BE2C (cell line): ENCODE measurements at regions not wholly inside any gene's neighbourhood (a gene's known extent, or its start where the extent isn't known, plus 50 kb on each side); places are given as distances from the start of the nearest gene placed in this dataset.
"Not testable (repeated sequence)": the region's sequence is repeated elsewhere in the genome, so short reads cannot be mapped to it uniquely, and the experiment has no call there.

Experiments used
- DNase-seq: peaks from one replicate; pipeline ENCODE4 v3.0.0-alpha.2; 2020
- H3K27me3 ChIP-seq: fragments of 250-450 bp; sonication (Bioruptor Pico); 2 replicates; pipeline ENCODE4 v1.5.1; 2020; ENCODE audit warnings: mild to moderate bottlenecking
- H3K36me3 ChIP-seq: fragments of 250-450 bp; sonication (Bioruptor Pico); 2 replicates; pipeline ENCODE4 v1.5.1; 2020; ENCODE audit warnings: mild to moderate bottlenecking
- H3K4me1 ChIP-seq: fragments of 250-450 bp; sonication (Bioruptor Pico); 2 replicates; pipeline ENCODE4 v1.5.1; 2020
- H3K4me3 ChIP-seq: 2 replicates; pipeline ENCODE4 v1.5.1; 2011; ENCODE audit warnings: low read depth, low read length
- H3K9me3 ChIP-seq: fragments of 250-450 bp; sonication (Bioruptor Pico); 2 replicates; pipeline ENCODE4 v1.5.1; 2020
- CTCF ChIP-seq: IDR thresholded peaks from 2 replicates; pipeline ENCODE4 v1.5.1; 2012; ENCODE audit warnings: mild to moderate bottlenecking, low read depth, low read length

DNA sequence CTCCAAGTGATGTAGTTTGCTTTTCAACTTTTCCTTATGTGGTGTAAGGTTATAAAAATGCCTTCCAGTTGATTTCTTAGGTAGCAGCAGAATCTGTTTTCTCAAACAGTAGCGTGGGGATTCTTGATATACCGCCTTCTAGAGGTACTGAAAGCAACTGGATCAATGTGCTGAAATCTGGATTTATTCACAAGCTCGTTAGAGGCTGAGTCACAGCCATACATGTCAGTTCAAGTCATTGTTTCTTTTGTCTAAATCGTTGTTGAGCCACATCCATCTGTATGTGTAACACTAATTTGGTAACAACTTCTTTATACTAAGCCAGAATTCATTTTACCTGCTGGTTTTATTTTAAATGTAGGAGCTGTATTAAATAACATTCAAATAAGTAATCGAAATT, 200.0 kb upstream of the MAD2L1 start:
- no peak for DNase-seq
- no peak for TF ChIP-seq CTCF

DNA sequence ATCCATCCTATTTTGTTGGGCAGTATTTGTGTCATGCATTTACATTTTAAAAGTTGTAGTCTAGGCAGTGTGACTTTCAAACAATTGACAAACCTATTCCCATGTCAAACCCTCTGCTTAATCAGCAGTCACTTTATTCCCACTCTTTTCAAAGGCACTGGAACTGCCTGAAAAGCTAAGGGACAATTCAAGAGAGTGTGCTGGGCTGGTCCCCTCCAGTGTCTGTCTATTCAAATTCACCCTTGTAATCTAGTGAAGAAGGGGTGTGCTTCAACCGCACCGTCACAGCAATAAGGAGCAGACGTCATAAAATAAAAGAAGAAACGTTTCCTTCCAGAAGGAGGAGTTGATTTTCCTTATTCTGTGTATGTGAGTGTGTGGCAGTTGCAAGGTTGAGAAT, 197.0 kb upstream of the MAD2L1 start:
- Histone ChIP-seq H3K4me1 (no peaks in the 10 kb centered on the region), H3K36me3 (no peaks in the 10 kb centered on the region)
- DNase-seq: no peak

More for the DNA sequence above, 200.0 kb upstream of the MAD2L1 start:
- Histone ChIP-seq H3K36me3 (no peaks in the 10 kb centered on the region), H3K4me3 (no peak overlapping the region), H3K4me1 (no peaks in the 10 kb centered on the region), H3K27me3 (no peaks in the 10 kb centered on the region), H3K9me3 (no peaks in the 10 kb centered on the region; the same call in 1 of the 2 replicates)

DNA sequence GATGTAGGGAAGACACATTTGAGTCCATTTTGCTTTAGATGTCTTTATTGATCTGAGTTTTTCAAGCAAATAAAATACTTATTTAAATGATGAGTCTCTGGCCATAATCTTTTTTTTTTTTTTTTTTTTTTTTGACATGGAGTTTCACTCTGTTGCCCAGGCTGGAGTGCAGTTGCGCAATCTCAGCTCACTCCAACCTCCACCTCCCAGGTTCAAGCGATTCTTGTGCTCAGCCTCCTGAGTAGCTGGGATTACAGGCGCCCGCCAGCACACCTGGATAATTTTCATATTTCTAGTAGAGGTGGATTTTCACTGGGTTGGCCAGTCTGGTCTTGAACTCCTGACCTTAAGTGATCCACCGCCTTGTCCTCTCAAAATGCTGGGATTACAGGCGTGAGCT, 194.5 kb upstream of the MAD2L1 start:
- no peaks in the 10 kb centered on the region for H3K27me3 ChIP-seq
- no peak for TF ChIP-seq CTCF
- H3K36me3 ChIP-seq: no peaks in the 10 kb centered on the region
- H3K4me3 ChIP-seq: no peak overlapping the region
- no peak for DNase-seq
- H3K9me3 ChIP-seq: no peaks in the 10 kb centered on the region; the same call in 1 of the 2 replicates
- no peaks in the 10 kb centered on the region for H3K4me1 ChIP-seq

More for the DNA sequence above, 197.0 kb upstream of the MAD2L1 start:
- H3K4me3 ChIP-seq: no peak overlapping the region
- TF ChIP-seq CTCF: no peak
- H3K27me3 ChIP-seq: no peaks in the 10 kb centered on the region
- H3K9me3 ChIP-seq: no peaks in the 10 kb centered on the region; the same call in 1 of the 2 replicates

DNA sequence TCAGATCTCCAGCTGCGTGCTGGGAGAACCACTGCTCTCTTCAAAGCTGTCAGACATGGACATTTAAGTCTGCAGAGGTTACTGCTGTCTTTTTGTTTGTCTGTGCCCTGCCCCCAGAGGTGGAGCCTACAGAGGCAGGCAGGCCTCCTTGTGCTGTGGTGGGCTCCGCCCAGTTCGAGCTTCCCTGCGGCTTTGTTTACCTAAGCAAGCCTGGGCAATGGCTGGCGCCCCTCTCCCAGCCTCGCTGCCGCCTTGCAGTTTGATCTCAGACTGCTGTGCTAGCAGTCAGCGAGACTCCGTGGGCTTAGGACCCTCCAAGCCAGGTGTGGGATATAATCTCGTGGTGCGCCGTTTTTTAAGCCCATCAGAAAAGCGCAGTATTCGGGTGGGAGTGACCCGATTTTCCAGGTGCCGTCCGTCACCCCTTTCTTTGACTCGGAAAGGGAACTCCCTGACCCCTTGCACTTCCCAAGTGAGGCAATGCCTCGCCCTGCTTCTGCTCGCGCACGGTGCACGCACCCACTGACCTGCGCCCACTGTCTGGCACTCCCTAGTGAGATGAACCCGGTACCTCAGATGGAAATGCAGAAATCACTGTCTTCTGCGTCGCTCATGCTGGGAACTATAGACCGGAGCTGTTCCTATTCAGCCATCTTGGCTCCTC, 189.6 kb upstream of the MAD2L1 start:
- H3K4me1 ChIP-seq, H3K4me3 ChIP-seq, DNase-seq, H3K27me3 ChIP-seq, H3K36me3 ChIP-seq, H3K9me3 ChIP-seq: not testable (repeated sequence)

- no peaks in the 10 kb centered on the region for H3K36me3 ChIP-seq
- no peaks in the 10 kb centered on the region for H3K27me3 ChIP-seq
- H3K9me3 ChIP-seq: no peaks in the 10 kb centered on the region
- no peak overlapping the region for H3K4me3 ChIP-seq
- TF ChIP-seq CTCF: no peak
- peaks cover 8% of the 10 kb centered on the region for H3K4me1 ChIP-seq
- no peak for DNase-seq
These were observed 171.8 kb upstream of the MAD2L1 start for GRCh38 chr4:120238277-120238973.

DNA sequence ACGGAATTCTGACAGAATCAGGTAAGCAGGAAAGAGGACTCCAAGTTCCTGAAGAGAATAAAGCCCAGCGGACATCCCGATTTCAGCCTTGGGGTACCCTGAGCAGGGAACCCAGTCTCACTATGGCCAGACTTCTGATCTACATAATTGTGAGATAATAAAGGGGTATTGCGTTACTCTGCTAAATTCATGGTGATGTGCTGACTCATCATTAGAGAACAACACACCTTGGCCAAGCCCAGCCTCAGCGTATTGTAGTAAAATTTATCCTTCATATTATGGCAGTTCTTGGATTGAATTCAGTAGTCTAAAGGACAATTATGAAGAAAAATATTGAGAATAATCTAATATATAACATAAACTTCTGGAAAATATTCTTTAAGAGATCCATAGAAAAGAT, 170.2 kb upstream of the MAD2L1 start:
- H3K36me3 ChIP-seq: no peaks in the 10 kb centered on the region
- no peaks in the 10 kb centered on the region for H3K9me3 ChIP-seq
- no peak for TF ChIP-seq CTCF
- no peak overlapping the region for H3K4me3 ChIP-seq
- no peaks in the 10 kb centered on the region for H3K27me3 ChIP-seq
- no peak for DNase-seq
- peaks cover 1% of the 10 kb centered on the region; the same call in 1 of the 2 replicates for H3K4me1 ChIP-seq
